NCI-H146 (cell line): ENCODE measurements at regions not wholly inside any gene's neighbourhood (a gene's known extent, or its start where the extent isn't known, plus 50 kb on each side); places are given as distances from the start of the nearest gene placed in this dataset.
A peak's percentile ranks its signal among the peaks of the same experiment; 100 is the strongest.

Source experiments
- DNase-seq: peaks from one replicate; lab custom pipeline; 2025; lab: John Stamatoyannopoulos, UW

DNA sequence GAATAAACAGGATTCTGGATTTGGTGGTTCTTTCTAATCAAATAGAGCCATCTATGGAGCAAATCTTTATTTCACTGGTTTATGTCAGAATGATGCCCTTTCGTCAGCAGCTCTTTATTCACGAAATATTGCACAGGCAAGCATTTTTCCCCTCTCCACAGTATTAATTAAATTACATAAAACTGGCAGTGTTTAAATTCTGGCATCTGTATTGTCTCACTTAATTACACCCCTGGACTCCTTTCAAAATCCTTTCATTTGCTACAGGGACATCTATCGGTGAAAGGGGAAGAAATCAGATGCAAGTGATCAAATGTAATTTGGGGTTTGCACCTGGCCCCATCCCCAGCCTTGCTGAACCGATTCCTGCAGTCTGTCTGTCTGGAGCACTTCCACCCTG lies 801.9 kb downstream of the QKI start:
- peak; percentile 90 for DNase-seq

DNA sequence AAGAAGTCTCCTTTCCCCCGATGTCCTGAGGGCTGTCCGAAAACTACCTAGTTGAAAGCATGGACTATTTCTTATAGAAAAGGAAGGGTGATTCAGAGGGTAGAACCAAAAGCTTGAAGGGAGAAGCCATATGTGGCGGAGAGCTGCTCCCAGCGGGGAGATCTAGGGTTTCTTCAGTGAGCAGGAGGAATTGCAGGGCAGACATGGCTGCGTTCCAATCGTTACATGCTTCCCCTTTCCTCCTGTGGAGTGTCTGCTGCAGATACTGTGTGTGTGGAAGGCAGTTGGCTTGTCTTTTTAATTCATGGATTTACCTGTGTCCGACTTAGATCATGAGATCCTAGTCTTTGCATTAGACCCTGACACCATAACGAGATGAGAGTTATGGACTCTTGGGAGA lies 799.5 kb downstream of the QKI start:
- no peak for DNase-seq

DNA sequence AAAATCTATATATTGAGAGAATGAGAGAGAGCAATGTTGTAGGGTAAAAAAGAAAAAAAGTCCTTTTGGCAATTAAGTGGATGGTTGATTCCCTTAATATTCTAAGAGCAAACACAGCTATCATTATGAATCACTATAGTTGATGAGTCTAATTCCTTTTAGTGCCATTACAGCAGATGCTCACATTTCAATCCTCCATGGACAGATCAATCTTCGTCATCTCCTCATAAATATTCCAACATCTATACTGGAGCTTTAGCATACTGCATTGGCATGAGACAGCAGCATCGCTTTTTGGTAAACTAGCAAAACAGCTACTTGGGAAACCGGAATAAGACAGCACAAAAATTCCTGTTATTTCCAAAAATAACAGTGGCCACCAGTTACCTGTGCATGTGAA lies 796.7 kb downstream of the QKI start:
- DNase-seq: no peak

DNA sequence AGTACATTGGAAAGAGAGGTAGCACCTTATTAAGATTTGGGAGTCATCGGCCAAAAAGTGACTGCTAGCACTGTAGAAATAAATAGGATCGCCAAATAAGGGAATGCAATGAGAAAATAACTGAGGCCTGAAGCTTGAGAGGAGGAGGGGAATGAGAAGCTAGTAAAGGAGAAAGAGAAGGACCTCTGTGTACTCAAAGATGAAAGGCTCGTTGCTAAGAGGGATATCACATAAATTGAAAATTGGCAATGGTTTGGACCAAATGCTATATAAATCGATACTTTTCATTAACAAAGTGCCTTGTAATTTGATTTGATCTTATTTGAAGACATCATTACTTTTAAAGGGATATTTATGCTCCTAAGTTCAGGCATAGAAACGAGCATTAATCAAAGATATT lies 796.3 kb downstream of the QKI start:
- no peak for DNase-seq

DNA sequence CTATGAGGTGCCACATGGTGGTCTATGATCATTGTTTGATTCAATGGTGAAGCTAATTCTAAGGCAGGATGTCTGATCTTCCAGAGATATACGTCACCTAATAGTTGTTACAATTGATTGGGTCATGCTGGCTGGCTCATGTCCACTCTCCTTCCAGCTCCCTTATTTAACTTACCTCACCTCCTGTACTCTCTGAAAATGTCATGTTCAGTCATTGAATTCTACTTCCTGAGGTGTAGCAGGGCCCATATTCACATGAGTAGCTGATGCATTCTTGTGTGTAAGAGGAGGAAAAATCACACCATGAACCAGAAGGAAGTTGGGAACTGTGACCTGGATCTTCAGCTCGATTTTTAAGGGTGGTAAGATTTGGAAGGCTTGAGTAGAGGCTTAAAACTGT lies 795.8 kb downstream of the QKI start:
- DNase-seq: no peak

DNA sequence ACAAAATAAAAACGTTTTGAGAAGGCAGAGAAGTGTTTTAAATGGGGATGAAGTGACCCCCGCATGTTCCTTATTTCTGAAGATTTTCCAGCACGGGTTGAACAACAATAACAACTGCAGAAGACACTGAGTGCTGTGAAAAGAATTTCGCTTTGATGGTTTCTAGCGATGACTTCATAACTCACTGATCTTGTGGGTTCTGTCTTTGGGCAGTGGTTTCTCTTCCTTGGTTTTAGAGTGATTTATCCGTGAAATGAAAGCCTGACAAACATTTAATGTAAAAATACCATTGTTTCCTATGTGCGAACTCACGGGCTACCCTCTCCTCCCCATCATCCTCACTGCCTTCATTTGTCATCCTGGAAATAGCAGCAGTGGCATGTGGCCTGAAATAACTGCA lies 793.9 kb downstream of the QKI start:
- DNase-seq: no peak

DNA sequence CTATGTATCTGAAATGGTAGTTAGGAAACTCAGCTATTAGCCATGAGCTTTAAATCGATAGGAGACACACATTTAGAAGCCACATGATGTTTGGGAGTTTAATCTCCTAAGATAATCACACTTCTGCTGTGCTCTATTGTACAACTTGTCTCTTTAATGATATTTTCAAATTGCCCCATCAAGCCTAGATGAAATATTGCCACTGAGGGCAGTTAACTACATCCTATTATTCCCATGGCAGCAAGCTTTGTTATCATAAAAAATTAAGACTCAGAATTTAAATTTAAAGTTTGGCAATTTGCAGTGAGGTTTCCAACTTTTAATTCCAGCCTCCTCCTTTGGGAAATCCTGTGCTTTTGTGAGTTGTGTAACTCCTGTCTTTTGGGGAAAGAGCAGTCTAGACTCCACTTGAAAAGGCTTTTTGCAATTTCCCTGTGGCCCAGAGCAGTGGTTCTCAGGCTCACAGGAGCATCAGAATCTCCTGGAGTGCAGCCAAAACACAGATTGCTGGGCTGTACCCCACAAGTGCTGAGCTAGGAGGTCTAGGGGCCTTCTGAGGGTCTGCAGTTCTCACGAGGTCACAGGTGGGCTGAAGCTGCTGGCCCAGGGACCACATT lies 792.4 kb downstream of the QKI start:
- DNase-seq: no peak

DNA sequence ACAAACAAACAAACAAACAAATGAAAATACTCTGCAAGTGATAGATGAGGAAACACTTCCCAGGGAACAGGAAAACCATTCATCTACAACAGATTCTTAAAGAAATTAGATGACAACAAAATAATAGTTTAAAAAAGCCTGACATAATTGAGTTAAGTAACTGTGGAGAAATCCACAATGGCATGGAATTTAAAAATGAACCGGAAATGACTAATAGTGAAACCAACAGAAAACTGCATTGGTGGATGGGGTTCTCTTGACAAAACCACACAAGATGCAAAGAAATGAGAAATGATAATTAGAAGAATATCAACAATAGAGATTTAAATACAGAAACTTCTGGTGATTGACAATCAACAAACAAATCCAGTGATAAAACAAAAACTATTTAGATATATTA lies 785.6 kb downstream of the QKI start:
- no peak for DNase-seq

DNA sequence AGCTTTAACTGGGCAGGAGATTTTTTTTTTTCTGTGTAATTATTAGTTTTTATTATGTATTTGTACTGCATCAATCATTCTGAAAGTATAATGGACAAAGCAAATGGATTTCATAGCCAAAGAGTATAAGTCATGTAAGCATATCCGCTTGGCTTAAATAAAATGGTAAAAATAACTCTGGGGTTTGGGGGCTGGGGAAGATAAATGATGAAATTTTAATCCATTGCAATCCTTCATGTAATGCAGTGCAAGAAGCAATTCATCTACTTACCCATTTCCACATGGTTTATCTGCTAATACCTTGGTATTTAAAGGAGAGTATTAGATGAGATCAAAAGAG lies 781.4 kb downstream of the QKI start:
- no peak for DNase-seq

DNA sequence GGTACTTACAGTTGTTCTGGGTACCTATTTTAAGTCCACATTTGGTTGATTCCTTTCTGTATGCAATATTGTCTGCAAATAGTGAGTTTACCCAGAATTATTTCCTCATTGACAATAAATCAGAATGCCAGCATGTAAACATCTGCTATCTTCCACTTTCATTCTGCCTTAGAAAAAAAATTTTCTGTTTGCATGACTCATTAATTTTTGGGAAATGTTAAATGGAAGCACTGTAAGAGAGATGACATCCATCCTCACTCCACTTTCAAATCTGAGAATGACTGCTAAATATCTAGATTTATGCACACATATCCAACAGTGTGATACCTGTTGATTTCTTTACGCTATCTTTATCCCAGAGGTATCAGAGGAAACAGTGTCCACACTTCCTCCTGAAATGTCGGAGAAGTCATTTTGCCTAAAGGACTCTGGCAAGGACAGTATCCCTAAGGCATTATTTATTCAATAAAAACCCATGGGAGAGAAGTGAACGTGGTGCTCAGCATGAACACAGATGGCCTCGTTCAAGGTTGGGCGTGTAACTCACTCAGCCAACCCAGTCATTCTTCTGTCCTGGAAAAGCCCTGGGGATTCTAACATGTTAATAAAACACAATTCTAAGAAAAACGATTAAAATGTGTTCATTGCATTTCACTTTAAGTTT lies 780.9 kb downstream of the QKI start:
- peak; percentile 52 for DNase-seq

DNA sequence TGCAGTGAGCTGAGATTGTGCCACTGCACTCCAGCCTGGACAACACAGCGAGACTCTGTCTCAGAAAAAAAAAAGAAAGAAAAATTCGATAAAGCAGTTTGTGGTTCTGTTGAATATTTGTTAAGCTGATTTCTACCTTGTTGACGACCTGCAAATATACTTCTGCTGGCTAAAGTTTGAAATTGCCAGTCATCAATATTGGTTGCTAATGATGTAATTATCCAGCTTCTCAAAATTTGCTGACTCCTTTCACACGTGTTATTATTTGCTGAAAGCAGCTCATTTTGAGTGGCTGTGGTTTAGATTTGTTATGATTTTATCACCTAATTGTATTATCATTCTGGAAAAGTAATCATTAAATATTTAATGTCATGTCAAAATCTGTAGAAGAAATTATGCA lies 774.3 kb downstream of the QKI start:
- no peak for DNase-seq

DNA sequence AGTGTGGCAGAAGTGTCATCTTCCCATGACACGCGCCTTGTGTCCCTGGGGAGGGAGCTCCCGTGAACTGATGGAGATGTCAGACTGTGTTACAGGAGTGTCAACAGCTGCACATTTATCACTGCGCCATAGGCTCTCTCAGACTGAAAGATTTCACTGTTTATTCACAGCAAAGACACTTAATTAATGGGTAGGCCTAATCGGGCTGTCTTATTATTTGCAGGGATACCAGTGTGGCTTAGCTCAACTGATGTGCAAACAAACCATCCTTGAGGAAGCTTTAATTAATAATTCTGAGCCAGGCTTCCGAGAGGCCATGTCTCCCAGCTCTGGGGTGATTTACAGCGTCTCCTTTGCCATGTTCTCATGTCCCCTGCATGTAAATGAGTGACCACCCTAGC lies 771.0 kb downstream of the QKI start:
- peak; percentile 94 for DNase-seq

DNA sequence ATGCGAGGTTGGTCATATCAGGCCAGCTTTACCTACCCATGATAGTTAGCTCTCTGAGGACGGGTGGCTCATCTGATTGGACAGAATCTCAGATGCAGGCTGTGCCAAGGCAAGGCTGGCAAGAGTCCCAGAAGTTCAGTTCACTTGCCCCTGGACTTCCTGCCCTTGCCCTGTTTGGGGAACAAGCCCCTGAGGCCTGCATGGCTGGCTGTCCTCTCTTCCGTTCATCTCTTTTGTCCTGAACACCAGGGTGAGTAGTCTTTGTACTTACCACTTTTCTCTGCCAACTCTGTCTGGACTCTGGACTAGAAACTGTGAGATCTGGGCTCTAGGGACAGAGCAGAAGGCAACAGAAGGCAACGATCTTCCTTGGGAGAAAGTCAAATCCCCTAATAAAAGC lies 769.9 kb downstream of the QKI start:
- DNase-seq: no peak

DNA sequence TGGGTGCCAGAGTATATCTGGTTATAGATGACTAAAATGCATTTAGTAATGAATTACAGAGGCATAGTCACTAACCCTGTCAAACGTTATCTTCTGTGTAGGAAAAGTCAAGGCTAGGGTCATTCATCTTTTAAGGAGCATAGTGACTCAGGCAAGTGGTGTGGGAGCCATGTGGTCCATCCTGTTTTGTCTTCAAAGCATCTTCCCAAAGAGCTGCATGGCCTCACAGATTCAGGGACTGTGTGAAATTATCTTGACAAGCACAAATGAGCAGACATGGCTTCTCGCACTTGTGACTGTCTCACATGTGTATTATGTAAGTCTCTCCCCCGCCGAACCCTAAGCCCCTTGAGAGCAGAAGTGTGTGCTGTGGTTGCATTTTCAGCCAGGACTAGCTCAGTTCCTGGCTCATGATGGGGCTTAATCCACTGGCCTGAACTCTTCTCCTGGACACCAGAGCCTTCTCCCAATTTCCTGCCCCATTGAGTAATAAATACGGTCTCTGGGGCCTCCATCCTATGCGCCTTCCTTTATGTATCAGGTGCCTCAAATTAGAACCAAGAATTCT lies 769.1 kb downstream of the QKI start:
- DNase-seq: no peak

DNA sequence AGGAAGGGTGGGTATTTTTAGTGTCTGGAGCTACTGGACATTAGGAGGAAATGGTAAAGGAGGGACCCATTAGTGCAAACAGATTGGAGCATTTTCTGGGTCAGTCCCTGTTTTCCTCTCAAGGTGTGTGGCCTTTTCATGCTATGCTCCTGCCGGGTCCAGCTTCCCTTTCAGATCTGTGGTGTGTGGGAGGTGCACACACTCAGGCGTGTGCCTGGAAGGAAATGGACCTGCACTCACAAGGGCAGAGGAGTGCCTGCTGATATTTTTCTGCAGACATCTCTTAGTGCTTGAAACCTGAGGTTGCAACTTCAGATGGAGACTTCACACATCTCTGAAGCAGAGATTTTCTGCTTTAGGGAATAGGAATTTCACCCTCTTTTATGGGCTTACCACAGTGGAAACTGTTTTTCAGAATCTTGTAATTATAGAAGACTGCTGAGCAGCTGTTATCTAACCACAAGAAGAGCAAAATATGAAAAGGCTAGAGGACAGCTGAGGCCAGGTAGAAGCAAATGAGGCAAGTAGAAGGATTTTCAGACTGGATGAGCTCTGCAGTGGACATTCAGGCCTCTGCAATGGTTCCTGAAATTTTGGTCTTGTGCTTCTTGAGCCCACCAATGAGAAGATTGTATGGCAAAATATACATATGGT lies 764.3 kb downstream of the QKI start:
- DNase-seq: no peak

DNA sequence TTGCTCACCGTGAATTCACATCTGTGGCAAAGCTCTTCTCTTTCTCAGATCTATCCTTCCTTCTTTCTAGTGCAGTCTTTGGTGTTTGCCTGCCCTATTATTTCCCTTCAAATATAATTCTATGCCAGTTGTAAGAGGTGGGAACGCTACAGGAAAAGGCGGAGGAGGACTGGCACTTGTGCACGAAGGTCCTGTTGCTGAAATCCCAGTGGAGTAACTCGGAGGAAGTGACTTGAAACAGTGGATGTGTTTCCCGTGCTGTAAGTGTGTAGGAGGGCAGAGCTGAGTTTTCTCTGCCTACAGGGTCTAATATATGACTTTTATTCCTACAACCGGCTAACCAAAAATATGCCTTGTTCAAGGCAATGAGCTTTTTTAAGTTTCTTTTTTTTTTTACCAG lies 754.8 kb downstream of the QKI start:
- no peak for DNase-seq

DNA sequence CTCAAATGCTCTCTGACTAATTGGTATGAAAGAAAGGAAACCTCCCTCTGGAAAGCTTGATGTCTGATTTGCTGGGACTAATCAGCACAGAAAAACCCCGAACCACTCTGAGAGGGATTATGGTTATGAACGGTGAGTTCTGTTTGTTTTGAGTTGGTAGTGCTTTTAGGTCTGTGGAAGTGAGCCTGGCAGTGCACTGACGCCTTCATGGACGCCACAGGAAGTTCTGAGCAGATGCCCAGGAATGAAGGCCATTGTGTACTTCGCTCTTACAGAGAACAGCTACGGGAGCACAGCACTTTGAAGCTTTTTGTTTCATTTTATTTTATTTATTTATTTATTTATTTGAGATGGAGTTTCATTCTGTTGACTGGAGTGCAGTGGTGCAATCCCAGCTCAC lies 754.1 kb downstream of the QKI start:
- DNase-seq: no peak

DNA sequence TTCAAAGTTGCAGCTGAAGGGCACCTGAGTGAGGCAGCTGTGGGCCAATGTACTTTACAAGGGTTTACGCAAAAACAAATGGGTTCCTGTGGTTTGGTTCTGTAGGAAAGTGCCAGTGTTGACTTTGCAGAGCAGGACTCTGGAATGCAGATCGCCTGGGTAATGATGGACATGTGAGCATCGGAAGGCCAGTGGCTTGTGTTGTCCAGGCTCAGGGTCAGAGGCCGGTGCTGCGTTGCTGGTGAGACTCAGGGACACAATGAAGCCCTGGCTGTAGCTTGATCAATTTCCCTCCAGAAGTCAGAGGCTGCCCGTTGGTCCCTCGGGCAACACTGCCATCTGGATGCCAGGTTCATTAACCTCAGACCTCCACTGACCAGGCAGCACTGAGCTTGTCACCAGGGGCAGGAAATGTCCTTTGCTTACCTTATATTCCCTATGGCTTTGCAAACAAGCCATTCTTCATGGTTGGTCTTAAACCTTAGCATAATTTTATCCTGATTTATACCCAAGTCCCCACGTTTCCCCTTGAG lies 753.4 kb downstream of the QKI start:
- DNase-seq: peak; percentile 48

DNA sequence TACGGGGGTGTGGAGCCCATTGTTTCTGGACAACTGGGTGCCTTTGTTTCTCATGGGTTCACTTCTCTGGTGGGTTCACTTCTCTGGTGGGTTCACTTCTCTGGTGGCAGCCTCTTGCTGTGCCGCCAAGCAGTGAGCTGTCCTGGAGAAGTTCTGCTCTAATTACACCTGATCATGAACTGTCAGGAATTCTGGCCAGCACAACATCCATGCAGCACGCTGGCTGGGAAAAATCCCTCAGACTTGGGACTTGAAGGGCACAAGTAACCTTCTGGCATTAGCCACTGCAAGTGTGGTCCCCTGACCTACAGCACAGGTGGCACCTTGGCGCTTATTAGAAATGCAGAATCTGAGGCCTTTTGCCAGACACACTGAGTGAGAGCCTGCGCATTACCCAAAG lies 752.5 kb downstream of the QKI start:
- DNase-seq: no peak

DNA sequence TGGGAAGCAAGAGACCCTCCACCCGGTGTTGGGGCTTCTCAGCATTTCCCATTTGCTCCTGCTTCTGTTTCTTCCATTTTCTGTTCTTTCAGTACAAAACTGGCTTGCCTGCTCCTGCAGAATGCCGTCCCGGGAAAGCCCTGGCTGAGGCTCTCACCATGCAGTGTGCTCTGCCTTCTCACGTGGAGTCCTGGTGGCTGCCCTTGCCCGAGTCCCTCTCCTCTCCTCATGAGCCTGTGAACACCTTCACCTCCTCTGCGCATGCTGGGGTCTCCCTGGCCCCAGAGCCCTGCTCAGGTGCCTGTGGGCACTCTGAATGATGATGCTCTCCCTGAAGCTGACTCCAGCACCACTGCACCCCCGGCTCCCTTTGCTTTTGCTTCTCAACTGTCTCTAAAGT lies 752.0 kb downstream of the QKI start:
- no peak for DNase-seq

DNA sequence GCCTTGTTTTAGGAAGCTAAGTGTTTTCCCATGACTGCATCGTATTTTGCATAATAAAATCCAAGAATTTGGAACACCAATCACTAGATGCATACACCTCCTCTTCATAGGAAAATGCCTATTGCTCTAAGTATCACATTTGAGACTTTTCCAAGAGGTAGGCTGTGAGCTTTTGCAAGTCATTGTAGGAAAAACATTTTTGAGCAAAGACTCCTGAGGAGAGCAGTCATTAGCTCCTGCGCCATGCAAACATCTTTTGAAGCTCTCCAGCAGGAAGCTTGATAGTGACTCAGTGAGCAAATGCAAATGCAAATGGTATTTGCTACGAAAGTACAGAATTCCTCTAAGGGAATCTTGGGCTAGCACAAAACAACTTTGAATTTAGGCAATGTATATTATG lies 750.4 kb downstream of the QKI start:
- DNase-seq: peak; percentile 22

DNA sequence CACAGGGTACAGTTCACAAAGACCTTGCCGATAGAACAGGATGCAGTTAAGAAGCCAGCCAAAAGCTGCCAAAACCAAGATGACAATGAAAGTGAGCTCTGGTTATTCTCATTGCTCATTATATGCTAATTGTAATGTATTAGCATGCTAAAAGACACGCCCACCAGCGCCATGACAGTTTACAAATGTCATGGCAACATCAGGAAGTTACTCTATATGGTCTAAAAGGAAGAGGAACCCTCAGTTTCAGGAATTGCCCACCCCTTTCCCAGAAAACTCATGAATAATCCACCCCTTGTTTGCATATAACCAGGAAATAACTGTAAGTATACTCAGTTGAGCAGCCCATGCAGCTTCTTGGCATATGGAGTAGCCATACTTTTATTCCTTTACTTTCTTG lies 748.7 kb downstream of the QKI start:
- no peak for DNase-seq

DNA sequence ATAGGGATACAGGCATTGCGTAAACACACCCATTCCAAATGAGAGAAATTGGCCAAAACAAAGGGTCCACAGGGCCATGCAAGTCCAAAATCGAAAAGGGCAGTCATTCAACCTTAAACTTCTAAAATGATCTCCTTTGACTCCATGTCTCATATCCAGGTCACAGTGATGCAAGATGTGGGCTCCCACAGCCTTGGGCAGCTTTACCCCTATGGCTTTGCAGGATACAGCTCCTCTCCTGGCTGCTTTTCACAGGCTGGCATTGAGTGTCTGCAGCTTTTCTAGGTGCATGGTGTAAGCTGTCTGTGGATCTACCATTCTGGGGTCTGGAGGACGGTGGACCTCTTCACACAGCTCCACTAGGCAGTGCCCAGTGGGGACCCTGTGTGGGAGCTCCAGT lies 744.5 kb downstream of the QKI start:
- no peak for DNase-seq
